Retinal pigment epithelial cell (primary cell): ENCODE measurements at regions not wholly inside any gene's neighbourhood (a gene's known extent, or its start where the extent isn't known, plus 50 kb on each side); places are given as distances from the start of the nearest gene placed in this dataset.

ENCODE experiments used
- DNase-seq: peaks from one replicate; pipeline ENCODE4 v3.0.0-alpha.2; 2010; ENCODE audit warnings: low read depth
- H3K4me3 ChIP-seq: 2 replicates; pipeline ENCODE4 v1.5.1; 2011; ENCODE audit warnings: mild to moderate bottlenecking, low read length, control low read depth, moderate library complexity
- TF ChIP-seq, protein P1 (sequence below): conservative IDR thresholded peaks from 2 replicates; pipeline ENCODE4 v1.5.1; 2011; ENCODE audit warnings: low read depth, low read length, control low read depth, inconsistent platforms

DNA sequence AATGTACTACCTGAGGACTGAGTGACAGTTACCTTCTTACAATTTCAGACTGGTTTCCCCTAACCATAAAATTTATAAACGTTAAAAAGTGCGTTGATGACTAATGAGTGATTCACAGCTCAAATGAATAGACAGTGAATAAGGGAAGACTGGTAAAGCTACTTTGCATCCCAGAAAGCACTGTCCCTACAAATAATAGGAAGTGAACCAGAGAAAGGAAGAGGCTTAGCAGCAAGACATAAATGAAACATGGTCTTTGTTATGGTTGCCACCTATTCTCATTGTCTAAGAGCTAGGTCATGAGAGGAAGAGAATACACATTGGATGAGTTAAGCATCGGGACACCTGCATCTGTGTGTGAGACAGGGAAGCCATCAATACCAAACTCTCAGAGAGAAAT is 849.2 kb downstream of the TAF11L14 start:
- TF ChIP-seq, protein P1, sequence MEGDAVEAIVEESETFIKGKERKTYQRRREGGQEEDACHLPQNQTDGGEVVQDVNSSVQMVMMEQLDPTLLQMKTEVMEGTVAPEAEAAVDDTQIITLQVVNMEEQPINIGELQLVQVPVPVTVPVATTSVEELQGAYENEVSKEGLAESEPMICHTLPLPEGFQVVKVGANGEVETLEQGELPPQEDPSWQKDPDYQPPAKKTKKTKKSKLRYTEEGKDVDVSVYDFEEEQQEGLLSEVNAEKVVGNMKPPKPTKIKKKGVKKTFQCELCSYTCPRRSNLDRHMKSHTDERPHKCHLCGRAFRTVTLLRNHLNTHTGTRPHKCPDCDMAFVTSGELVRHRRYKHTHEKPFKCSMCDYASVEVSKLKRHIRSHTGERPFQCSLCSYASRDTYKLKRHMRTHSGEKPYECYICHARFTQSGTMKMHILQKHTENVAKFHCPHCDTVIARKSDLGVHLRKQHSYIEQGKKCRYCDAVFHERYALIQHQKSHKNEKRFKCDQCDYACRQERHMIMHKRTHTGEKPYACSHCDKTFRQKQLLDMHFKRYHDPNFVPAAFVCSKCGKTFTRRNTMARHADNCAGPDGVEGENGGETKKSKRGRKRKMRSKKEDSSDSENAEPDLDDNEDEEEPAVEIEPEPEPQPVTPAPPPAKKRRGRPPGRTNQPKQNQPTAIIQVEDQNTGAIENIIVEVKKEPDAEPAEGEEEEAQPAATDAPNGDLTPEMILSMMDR = no peak
- DNase-seq = no peak
- H3K4me3 ChIP-seq = no peak overlapping the region

DNA sequence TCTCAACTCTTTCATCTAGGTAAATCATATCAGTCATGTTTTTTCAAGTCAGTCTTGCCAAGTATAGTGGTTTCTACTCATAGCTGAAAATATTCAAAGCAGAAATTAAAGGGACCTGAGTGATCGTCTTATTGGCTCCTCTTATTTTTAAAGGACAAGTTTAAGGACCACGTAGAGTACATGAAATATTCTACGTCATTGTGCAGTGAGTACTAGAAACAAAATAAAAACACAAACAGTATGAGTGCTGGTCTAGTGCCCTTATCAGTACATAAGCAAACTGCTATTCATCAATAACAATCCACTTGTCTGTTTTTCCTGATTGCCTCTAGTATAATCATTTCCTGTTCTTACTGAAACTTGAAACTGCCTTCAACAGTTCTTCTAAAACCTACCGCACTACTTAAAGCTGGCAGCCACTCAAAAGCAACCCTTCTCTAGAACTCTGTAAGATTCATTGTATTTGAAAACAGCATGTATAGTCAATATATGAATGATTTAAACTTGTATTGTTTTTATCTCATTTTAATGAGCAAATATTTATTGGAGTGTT is 853.7 kb downstream of the TAF11L14 start:
- peak; percentile 21 for DNase-seq
- TF ChIP-seq, protein P1 = no peak
- no peak overlapping the region for H3K4me3 ChIP-seq

DNA sequence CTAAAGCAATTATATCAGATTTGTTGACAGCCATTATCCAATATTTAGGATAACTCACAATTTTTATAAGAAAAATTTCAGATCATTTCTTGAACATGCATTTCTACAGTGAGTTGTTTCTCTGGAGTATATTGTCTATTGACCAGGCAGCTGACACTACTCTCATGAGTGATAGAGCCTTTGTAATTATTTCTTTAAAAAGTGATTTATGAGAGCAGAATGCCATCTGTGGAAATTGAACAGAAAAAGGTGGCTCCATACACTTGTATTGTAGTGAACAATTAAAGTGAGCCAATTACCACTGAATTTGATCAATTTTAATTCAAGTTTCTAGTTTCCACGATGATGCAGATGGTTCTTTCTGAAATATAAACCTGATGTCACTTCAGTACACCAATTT is 855.4 kb downstream of the TAF11L14 start:
- TF ChIP-seq, protein P1 = no peak
- no peak overlapping the region for H3K4me3 ChIP-seq
- DNase-seq = no peak

DNA sequence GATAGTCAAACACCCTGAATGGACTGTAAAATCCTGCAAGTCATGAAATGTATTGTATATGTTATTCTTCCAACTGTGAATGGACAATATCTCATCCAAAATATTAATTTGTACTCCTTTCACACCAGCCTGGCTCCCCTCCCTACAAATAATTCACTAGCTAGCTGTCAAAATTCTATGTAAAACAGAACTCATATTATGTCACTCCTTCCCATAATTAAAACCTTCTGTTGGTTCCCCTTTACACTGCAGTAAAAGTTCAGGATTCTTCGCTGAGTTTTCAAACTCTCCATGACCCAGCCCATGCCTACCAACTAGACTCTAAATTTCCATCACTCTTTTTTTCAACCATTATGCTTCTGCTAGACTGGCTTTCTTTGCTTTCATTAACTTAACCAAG is 857.1 kb downstream of the TAF11L14 start:
- H3K4me3 ChIP-seq = no peak overlapping the region
- TF ChIP-seq, protein P1 = no peak
- DNase-seq = no peak

DNA sequence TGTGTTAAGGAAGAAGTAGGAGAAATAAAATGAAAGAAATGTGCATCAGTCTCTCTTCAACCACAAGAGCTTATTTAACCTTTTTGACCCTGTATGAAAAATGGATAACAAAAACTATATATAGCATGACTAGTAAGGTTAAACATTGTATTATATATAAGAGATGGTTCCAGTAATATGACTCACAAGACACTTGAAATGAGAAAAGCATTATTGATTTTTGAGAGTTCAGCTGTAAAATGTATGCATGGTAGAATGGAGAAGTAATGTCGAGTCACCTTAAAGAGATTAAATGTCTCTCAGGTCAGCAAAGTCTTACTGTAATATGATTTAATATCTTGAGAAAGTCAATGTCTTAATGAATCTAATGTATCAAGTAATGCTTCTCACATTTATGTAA is 860.9 kb downstream of the TAF11L14 start:
- TF ChIP-seq, protein P1 = no peak
- no peak for DNase-seq
- H3K4me3 ChIP-seq = no peak overlapping the region

DNA sequence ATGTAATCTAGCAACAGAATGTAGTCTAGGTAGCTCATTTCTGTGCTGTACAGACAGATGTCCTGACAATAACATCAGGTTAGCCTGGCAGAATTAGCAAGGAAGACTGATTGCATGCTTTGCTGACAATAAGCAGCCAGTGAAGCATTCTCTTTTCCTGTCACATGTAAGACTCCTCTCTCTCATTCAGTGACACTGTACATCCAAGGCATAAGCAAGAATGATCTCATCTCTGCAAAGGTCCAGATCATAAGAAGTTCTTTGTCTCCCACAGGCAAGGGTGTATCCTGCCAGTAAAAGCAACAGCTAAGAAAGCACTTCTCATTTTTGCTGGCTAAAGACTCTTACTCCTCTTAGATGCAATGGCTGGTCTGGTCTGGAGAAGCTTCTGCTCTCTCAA is 861.8 kb downstream of the TAF11L14 start:
- no peak overlapping the region for H3K4me3 ChIP-seq
- TF ChIP-seq, protein P1 = no peak
- DNase-seq = no peak

DNA sequence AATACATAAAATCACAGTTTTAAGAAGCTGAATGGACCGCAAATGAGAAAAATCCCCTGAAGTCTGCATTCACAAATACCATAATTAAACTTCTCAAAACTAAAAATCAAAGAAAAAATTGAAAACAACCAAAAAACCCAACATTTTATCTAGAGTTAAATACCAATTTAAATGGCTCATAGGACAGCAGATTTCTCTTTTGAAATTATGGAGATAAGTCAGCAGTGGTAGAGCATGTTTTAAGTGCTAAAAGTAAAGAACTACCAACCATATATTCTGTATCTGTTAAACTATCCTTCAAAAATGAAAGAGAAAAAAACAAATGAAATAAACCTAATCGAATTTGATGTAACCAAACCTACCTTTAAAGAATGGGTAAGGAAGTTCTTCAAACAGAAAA is 862.8 kb downstream of the TAF11L14 start:
- no peak overlapping the region for H3K4me3 ChIP-seq
- TF ChIP-seq, protein P1 = no peak

More for the DNA sequence above, 862.8 kb downstream of the TAF11L14 start:
- no peak for DNase-seq
